PC-3 (cell line): ENCODE measurements at regions not wholly inside any gene's neighbourhood (a gene's known extent, or its start where the extent isn't known, plus 50 kb on each side); places are given as distances from the start of the nearest gene placed in this dataset.

Source experiments
- ATAC-seq: fragments of 200-7000 bp; cut with Tn5 transposase; 2 replicates; pipeline ENCODE4 v1.9.1; 2020; ENCODE audit warnings: mild to moderate bottlenecking, moderate library complexity
- BruUV-seq: library from RNA; stranded (reverse); fragments of 400-500 nt; replicated peaks from 2 replicates; lab custom pipeline; 2021; lab: Mats Ljungman, UMichigan
- CTCF ChIA-PET: fragments of 300-600 bp; sonication (Branson Sonifier 250); formaldehyde crosslinking; loops from one replicate; lab custom pipeline; 2022; ENCODE audit warnings: antibody characterized with exemption; lab: Charles Lee
- POLR2A ChIA-PET: fragments of 300-600 bp; sonication (Branson Sonifier 250); formaldehyde crosslinking; loops from one replicate; lab custom pipeline; 2022; ENCODE audit warnings: antibody characterized with exemption; ENCODE audit not compliant: unreplicated experiment; lab: Charles Lee
- DNase-seq: peaks from one replicate; pipeline ENCODE4 v3.0.0-alpha.2; 2015
- H2AFZ ChIP-seq: fragments of 300-600 bp; sonication (generic); 2 replicates; pipeline ENCODE4 v1.6.0; 2016; ENCODE audit warnings: antibody characterized with exemption, low read length
- H3F3A ChIP-seq: fragments of 300-600 bp; sonication (generic); one replicate; pipeline ENCODE4 v1.6.0; 2017; ENCODE audit warnings: antibody characterized with exemption, low read length, control low read depth, mild to moderate bottlenecking; ENCODE audit not compliant: unreplicated experiment
- H3K27ac ChIP-seq: fragments of 300-600 bp; sonication (generic); 2 replicates; pipeline ENCODE4 v1.5.1; 2016; ENCODE audit warnings: mild to moderate bottlenecking, low read length
- H3K27me3 ChIP-seq: fragments of 300-600 bp; sonication (generic); 2 replicates; pipeline ENCODE4 v1.6.1; 2016; ENCODE audit warnings: low read length, mixed read lengths
- H3K36me3 ChIP-seq: fragments of 300-600 bp; sonication (generic); 2 replicates; pipeline ENCODE4 v1.6.1; 2016; ENCODE audit warnings: low read depth, mixed run types, low read length, mixed read lengths
- H3K4me1 ChIP-seq: fragments of 300-600 bp; sonication (generic); 2 replicates; pipeline ENCODE4 v1.5.1; 2016; ENCODE audit warnings: low read length; ENCODE audit not compliant: insufficient read depth
- H3K4me2 ChIP-seq: fragments of 300-600 bp; sonication (generic); 2 replicates; pipeline ENCODE4 v1.6.0; 2016; ENCODE audit warnings: low read length
- H3K4me3 ChIP-seq: fragments of 300-600 bp; sonication (generic); 2 replicates; pipeline ENCODE4 v1.5.1; 2016; ENCODE audit warnings: mild to moderate bottlenecking, low read length, mixed read lengths
- H3K79me2 ChIP-seq: fragments of 300-600 bp; sonication (generic); 2 replicates; pipeline ENCODE4 v1.6.1; 2017; ENCODE audit warnings: low read length, mixed read lengths
- H3K9ac ChIP-seq: fragments of 300-600 bp; sonication (generic); 2 replicates; pipeline ENCODE4 v1.6.0; 2016; ENCODE audit warnings: mild to moderate bottlenecking, low read length
- H3K9me2 ChIP-seq: fragments of 300-600 bp; sonication (generic); replicated peaks from 2 replicates; pipeline ENCODE4 v1.6.1; 2016; ENCODE audit warnings: mixed run types, low read length, mixed read lengths
- H3K9me3 ChIP-seq: fragments of 300-600 bp; sonication (generic); 2 replicates; pipeline ENCODE4 v1.6.1; 2016; ENCODE audit warnings: low read length, mixed read lengths
- H4K20me1 ChIP-seq: fragments of 300-600 bp; sonication (generic); 2 replicates; pipeline ENCODE4 v1.6.1; 2016; ENCODE audit warnings: low read length, mixed read lengths
- CTCF ChIP-seq: fragments of 300-600 bp; sonication (generic); conservative IDR thresholded peaks from 2 replicates; pipeline ENCODE4 v1.5.1; 2017; ENCODE audit warnings: antibody characterized with exemption, low read depth, mild to moderate bottlenecking, low read length
- EZH2 ChIP-seq: fragments of 300-600 bp; sonication (generic); IDR thresholded peaks from one replicate; pipeline ENCODE4 v1.6.1; 2017; ENCODE audit warnings: antibody characterized with exemption, mild to moderate bottlenecking, low read length; ENCODE audit not compliant: unreplicated experiment
- EZH2phosphoT487 ChIP-seq: fragments of 300-600 bp; sonication (generic); IDR thresholded peaks from 2 replicates; pipeline ENCODE4 v1.6.1; 2018; ENCODE audit warnings: mild to moderate bottlenecking, antibody characterized with exemption, low read length, borderline replicate concordance
- intact Hi-C: fragments of 100-400 bp; cut with micrococcal nuclease; formaldehyde crosslinking; loops from 2 replicates; pipeline ENCODE4 v1.9.0; 2023

- Histone ChIP-seq H3K9me2 (no peaks in the 10 kb centered on the region), H2AFZ (no peak overlapping the region), H4K20me1 (no peaks in the 10 kb centered on the region), H3K4me3 (no peak overlapping the region), H3K9me3 (no peaks in the 10 kb centered on the region), H3K4me2 (no peak overlapping the region), H3F3A (no peaks in the 10 kb centered on the region), H3K4me1 (no peaks in the 10 kb centered on the region), H3K79me2 (no peaks in the 10 kb centered on the region), H3K9ac (no peak overlapping the region), H3K36me3 (no peaks in the 10 kb centered on the region), H3K27ac (no peak overlapping the region), H3K27me3 (no peaks in the 10 kb centered on the region)
- ChIA-PET CTCF (no interaction called here), POLR2A (no interaction called here)
- no peak for DNase-seq
- TF ChIP-seq EZH2phosphoT487, result no peak
- TF ChIP-seq EZH2, result no peak
- TF ChIP-seq CTCF, result no peak
- BruUV-seq, result no TSS peak
- ATAC-seq, result no peak
- intact Hi-C loops, result no loop called here
Measured at GRCh38 chr1:195965036-195965435, 643.2 kb downstream of the KCNT2 start.

- Histone ChIP-seq H3K4me1 (no peaks in the 10 kb centered on the region), H3K9me2 (no peaks in the 10 kb centered on the region), H3K27ac (no peak overlapping the region), H3K9ac (no peak overlapping the region), H3K27me3 (no peaks in the 10 kb centered on the region), H4K20me1 (no peaks in the 10 kb centered on the region), H3K4me2 (no peak overlapping the region), H3K79me2 (no peaks in the 10 kb centered on the region), H3K9me3 (no peaks in the 10 kb centered on the region), H3K4me3 (no peak overlapping the region), H3F3A (no peaks in the 10 kb centered on the region), H3K36me3 (no peaks in the 10 kb centered on the region), H2AFZ (no peak overlapping the region)
- ATAC-seq, result no peak
- TF ChIP-seq EZH2phosphoT487, result no peak
- no peak for TF ChIP-seq CTCF
- no peak for TF ChIP-seq EZH2
- no peak for DNase-seq
- POLR2A ChIA-PET, result no interaction called here
- CTCF ChIA-PET, result no interaction called here
- no TSS peak for BruUV-seq
- intact Hi-C loops, result no loop called here
Measured at GRCh38 chr1:195964516-195964915, 643.7 kb downstream of the KCNT2 start.

GRCh38 chr1:195962051-195962450 is 646.2 kb downstream of the KCNT2 start:
- no TSS peak for BruUV-seq
- no peak for DNase-seq

More at GRCh38 chr1:195962051-195962450, 646.2 kb downstream of the KCNT2 start:
- Histone ChIP-seq H3K27me3 (no peaks in the 10 kb centered on the region), H4K20me1 (no peaks in the 10 kb centered on the region), H3K9ac (no peak overlapping the region), H3F3A (no peaks in the 10 kb centered on the region), H3K4me2 (no peak overlapping the region), H3K79me2 (no peaks in the 10 kb centered on the region), H3K9me3 (no peaks in the 10 kb centered on the region), H3K4me1 (no peaks in the 10 kb centered on the region), H3K4me3 (no peak overlapping the region), H3K27ac (no peak overlapping the region), H3K36me3 (no peaks in the 10 kb centered on the region), H2AFZ (no peak overlapping the region), H3K9me2 (no peaks in the 10 kb centered on the region)
- CTCF ChIA-PET, result no interaction called here
- POLR2A ChIA-PET, result no interaction called here
- TF ChIP-seq EZH2, result no peak
- TF ChIP-seq EZH2phosphoT487, result no peak
- TF ChIP-seq CTCF, result no peak
- no peak for ATAC-seq
- intact Hi-C loops, result no loop called here
